Fibroblast of lung (primary cell): ENCODE measurements at regions not wholly inside any gene's neighbourhood (a gene's known extent, or its start where the extent isn't known, plus 50 kb on each side); places are given as distances from the start of the nearest gene placed in this dataset.

ENCODE experiments used
- EZH2 ChIP-seq: IDR thresholded peaks from 2 replicates; pipeline ENCODE4 v1.5.1; 2012; ENCODE audit warnings: low read length, control low read depth, mild to moderate bottlenecking; ENCODE audit errors: missing control alignments
- TF ChIP-seq, protein P1 (sequence below), 2 donors: IDR thresholded peaks in 1 of 2; conservative IDR thresholded peaks in 1 of 2; 1 replicate in 1 of 2; 2 replicates in 1 of 2; pipeline ENCODE4 v1.5.1; 2011 to 2012; ENCODE audit warnings: low read length in 2 of 2, control low read depth in 1 of 2, inconsistent platforms in 1 of 2, low read depth in 1 of 2, mild to moderate bottlenecking in 1 of 2

DNA sequence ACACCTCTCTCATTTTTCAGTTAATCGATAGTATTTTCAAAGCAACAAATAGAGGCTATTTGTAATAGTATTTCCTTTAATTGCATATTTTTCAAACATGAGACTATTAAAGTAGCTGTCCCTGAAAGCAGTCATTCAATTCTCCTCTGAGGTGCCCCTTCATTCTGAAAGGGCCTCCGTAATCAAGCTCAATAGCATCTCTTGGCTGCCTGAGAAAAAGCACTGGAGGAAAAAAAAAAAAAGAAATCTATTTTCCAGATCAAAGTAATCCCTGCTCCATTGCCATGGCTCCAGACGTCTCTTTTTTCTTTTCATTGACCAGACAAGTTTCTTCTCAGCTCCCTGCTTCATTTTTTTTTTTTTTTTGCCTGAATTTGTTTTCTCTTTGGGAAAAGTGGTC is 154.5 kb upstream of the BLID start:
- TF ChIP-seq EZH2, result no peak
- TF ChIP-seq, protein P1, sequence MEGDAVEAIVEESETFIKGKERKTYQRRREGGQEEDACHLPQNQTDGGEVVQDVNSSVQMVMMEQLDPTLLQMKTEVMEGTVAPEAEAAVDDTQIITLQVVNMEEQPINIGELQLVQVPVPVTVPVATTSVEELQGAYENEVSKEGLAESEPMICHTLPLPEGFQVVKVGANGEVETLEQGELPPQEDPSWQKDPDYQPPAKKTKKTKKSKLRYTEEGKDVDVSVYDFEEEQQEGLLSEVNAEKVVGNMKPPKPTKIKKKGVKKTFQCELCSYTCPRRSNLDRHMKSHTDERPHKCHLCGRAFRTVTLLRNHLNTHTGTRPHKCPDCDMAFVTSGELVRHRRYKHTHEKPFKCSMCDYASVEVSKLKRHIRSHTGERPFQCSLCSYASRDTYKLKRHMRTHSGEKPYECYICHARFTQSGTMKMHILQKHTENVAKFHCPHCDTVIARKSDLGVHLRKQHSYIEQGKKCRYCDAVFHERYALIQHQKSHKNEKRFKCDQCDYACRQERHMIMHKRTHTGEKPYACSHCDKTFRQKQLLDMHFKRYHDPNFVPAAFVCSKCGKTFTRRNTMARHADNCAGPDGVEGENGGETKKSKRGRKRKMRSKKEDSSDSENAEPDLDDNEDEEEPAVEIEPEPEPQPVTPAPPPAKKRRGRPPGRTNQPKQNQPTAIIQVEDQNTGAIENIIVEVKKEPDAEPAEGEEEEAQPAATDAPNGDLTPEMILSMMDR (conservative IDR thresholded peaks at IDR 0.05 in 1 of 2, IDR thresholded peaks at IDR 0.05 in 1 of 2; ENCODE audit: low read depth in 1 of 2, low read length in 2 of 2), result no peak
